BE2C (cell line): ENCODE measurements at regions not wholly inside any gene's neighbourhood (a gene's known extent, or its start where the extent isn't known, plus 50 kb on each side); places are given as distances from the start of the nearest gene placed in this dataset.

Experiments used
- DNase-seq: peaks from one replicate; pipeline ENCODE4 v3.0.0-alpha.2; 2020
- H3K27me3 ChIP-seq: fragments of 250-450 bp; sonication (Bioruptor Pico); 2 replicates; pipeline ENCODE4 v1.5.1; 2020; ENCODE audit warnings: mild to moderate bottlenecking
- H3K36me3 ChIP-seq: fragments of 250-450 bp; sonication (Bioruptor Pico); 2 replicates; pipeline ENCODE4 v1.5.1; 2020; ENCODE audit warnings: mild to moderate bottlenecking
- H3K4me1 ChIP-seq: fragments of 250-450 bp; sonication (Bioruptor Pico); 2 replicates; pipeline ENCODE4 v1.5.1; 2020
- H3K4me3 ChIP-seq: 2 replicates; pipeline ENCODE4 v1.5.1; 2011; ENCODE audit warnings: low read depth, low read length
- H3K9me3 ChIP-seq: fragments of 250-450 bp; sonication (Bioruptor Pico); 2 replicates; pipeline ENCODE4 v1.5.1; 2020
- CTCF ChIP-seq: IDR thresholded peaks from 2 replicates; pipeline ENCODE4 v1.5.1; 2012; ENCODE audit warnings: mild to moderate bottlenecking, low read depth, low read length

- H3K4me3 ChIP-seq = no peak overlapping the region
- DNase-seq = no peak
- no peaks in the 10 kb centered on the region for H3K4me1 ChIP-seq
- peaks cover 38% of the 10 kb centered on the region for H3K27me3 ChIP-seq
- H3K36me3 ChIP-seq = no peaks in the 10 kb centered on the region
- no peaks in the 10 kb centered on the region for H3K9me3 ChIP-seq
- no peak for TF ChIP-seq CTCF
Measured at GRCh38 chr1:200228486-200228885, 181.3 kb downstream of the ZNF281 start.

- Histone ChIP-seq H3K4me3 (no peak overlapping the region), H3K4me1 (no peaks in the 10 kb centered on the region), H3K36me3 (no peaks in the 10 kb centered on the region), H3K27me3 (peaks cover 34% of the 10 kb centered on the region), H3K9me3 (no peaks in the 10 kb centered on the region)
- TF ChIP-seq CTCF = no peak
- no peak for DNase-seq
Measured at GRCh38 chr1:200228081-200228480, 181.8 kb downstream of the ZNF281 start.
